ENCODE measurements at regions not wholly inside any gene's neighbourhood (a gene's known extent, or its start where the extent isn't known, plus 50 kb on each side); places are given as distances from the start of the nearest gene placed in this dataset.
"Not testable (repeated sequence)": the region's sequence is repeated elsewhere in the genome, so short reads cannot be mapped to it uniquely, and the experiment has no call there.

DNA sequence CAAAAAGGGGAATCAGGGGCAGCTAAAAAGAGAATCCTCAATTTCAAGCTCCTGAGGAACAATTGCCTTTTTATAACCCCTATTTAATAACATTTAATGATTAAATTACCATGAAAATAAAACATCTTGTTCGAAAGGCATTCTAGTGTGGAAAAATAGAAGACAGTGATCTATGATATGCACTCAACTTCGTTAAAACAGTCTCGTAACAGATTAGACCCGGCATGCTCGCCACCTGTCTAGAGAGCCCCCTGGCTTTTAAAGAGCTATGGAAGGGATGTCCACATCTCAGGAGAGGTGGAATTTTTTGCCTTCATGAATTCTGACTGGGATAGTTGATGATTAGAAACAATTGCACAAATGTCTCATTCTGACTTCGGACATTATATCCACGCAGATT is 153.7 kb upstream of the MDFIC2 start:
- no peak for DNase-seq

DNA sequence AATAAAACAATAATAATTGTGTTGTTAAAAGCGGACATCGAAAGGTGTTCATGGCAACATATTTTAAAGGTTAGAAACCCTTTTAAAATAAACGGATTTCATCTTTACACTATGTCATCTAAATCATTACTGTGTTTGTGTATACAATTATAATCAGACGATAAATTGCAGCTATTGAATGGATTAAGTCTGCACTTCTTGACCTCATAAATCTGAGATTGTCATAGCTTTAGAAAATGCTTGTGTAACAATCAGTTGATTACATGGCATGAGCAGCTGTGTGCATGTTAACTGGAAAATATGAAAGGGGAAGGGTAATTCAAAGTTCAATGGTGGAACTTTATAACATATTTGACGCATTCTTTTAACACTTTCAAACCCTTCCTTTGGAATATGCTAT is 152.4 kb upstream of the MDFIC2 start:
- DNase-seq = no peak

DNA sequence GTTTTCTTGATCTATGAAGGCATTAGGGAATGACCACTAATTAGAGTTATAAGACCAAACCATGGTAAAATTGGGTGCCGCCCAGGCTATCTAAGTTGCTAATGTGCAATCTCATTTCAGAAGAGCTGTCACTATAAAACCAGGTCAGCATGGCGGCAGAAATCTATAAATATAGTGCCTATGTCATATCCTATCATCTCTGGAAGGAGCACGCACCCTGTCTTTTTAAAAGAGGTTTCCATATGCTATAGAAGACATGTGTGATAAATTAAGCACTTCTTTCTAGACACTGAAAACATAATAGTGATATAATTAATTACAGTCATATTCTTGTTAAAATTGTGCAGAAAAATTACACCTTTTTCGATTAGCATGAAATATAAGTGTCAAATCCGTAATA is 152.0 kb upstream of the MDFIC2 start:
- no peak for DNase-seq

DNA sequence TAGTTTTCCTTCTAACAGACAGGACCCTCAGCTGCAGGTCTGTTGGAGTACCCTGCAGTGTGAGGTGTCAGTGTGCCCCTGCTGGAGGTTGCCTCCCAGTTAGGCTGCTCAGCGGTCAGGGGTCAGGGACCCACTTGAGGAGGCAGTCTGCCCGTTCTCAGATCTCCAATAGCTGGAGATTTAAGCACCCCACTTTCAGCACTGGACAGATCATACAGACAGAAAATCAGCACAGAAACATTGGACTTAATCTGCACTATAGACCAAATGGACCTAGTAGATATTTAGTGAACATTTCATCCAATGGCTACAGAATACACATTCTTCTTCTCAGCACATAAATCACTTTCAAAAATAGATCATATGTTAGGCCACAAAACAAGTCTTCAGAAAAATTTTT is 137.8 kb upstream of the MDFIC2 start:
- DNase-seq = not testable (repeated sequence)

DNA sequence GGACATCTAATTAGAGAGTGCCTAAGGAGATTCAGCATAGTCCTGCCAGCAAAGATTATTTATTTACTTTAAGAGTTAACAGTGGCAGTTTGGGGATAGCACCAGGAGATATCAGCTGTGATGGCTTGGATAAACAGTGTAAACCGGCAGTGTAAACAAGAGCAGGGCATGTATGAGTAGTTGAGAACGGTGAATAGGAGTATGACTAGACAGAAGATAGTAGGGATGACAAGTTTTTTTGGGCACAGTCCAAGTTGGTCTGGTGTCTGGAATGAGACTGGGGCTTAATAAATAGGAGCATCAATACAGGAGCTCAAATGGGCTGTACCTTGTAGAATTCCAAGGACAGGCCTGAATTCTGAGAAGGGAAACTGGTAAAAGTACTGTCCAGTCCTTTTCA is 123.0 kb upstream of the MDFIC2 start:
- DNase-seq = not testable (repeated sequence)

DNA sequence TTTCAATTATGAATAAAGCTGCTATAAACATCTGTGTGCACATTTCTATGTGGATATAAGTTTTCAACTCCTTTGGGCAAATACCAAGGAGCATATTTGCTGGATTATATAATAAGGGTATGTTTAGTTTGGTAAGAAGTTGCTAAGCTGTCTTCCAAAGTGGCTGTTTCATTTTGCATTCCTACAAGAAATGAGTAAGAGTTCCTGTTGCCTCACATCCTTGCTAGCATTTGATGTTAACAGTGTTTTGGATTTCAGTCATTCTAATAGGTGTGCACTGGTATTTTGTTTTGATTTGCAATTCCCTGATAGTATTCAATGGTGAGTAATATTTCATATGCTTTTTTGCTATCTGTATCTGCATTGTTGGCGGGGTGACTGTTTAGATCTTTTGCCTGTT is 120.7 kb upstream of the MDFIC2 start:
- DNase-seq = no peak

DNA sequence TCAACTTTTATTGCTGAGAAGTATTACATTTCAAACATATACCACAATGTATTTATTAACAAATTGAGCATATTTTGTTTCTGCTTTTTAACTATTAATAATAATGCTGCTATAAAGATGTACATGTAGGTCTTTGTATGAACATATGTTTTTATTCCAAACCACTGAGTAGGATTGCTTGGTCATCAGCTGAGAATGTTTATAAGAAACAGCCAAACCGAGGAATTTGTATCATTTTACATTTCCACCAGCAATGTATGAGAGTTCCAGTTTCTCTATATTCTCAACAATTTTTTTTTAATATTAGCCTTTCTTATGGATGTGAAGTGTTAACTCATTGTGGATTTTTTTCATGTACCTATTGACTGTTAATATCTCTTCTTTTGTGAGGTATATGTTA is 119.5 kb upstream of the MDFIC2 start:
- no peak for DNase-seq

DNA sequence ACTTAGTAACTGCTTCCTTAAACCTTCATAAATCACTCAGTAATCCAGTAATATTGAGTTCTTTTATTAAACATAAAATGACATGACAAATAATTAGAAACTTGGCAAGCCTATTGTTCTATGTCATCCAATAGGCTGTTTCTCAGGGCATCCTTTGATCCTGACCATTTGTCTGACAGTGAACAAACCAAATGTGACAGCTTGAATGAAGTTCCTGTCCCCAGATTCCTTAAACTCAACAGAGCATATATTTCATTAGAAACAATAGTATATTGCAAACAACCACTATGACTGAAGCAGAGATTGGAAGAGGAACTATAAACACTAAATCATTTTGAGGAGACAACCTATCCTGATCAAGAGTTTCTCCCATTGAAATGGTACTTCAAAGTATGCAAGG is 113.6 kb upstream of the MDFIC2 start:
- DNase-seq = no peak

DNA sequence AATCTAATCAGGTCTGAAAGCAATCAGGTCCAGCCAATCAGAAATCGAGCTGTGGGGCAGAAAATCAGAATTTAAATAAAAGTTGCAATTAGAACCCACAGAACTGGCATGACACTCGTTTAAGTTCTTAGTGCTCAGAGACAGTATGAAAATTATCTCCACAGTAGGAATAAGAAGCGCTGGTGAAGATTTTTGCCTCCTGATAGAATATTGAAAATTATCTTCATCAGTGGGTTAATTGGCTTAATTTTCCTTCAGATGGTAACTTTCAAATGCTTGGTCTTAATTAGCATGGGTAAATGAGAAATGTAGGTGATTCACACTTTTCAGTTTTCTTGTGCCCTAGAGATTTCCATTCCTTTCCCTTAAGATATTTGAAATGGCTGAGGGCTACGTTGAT is 109.1 kb upstream of the MDFIC2 start:
- no peak for DNase-seq

DNA sequence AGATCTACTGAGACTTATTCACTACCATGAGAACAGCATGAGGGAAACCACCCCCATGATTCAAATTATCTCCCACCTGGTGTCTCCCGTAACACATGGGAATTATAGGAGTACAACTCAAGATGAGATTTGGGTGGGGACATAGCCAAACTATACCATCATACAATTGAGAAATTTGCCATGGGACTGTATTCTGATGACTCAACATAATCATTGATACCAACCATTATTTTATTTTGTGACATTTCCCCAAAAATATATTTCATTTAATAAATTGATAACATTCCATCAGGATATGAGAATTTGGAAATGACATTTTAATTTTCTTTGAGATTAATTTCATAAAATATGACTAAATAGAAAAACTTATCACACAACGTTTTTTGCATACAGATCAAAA is 96.6 kb upstream of the MDFIC2 start:
- no peak for DNase-seq

DNA sequence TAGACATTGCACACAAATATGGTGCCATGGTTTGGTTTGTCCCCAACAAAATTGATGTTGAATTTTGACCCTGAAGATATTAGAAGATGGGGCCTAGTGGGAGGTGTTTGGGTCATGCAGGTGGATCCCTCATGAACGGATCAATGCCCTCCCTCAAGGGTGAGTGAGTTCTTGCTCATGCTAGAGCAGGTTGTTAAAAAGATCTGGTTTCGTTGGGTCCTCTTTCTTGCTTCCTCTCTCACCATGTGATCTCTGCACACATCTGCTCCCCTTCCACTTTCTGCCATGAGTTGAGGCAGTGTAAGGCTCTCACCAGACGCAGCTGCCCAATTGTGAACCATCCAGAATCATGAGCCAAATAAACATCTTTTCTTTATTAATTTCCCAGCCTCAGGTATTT is 87.8 kb upstream of the MDFIC2 start:
- DNase-seq = no peak

DNA sequence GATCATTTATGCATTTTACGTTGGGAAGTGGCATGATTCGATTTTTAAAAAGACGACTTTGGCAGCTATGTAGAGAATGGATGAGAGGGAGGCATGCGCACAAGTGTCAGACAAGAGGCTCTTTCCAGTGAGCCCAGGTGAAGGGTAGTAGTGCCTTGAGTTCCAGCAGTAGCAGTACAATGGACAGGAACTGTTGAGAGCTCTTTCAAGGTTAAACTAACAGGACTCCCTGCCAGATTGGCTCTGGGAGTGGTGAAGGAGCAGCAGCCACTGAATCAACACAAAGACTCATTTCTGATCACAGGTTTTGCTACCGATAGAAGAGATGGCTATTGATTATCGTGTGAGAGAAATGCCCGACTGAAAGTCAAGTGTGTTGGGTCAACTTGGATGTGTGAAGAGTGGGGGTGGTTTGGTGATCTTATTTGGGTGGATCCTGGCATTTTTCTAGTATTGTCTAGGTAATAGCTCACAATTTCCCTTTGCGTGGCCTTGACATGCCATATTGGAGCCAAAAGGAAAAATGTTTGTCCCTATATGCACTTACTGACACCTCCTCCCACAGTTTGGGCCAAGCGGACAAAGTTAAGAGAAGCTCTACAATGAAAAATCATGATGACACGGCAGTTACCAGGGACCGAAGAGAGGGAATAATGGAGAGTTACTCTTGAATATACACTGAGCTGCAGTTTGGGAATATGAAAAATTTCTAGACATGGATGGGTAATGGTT is 81.6 kb upstream of the MDFIC2 start:
- DNase-seq = no peak

DNA sequence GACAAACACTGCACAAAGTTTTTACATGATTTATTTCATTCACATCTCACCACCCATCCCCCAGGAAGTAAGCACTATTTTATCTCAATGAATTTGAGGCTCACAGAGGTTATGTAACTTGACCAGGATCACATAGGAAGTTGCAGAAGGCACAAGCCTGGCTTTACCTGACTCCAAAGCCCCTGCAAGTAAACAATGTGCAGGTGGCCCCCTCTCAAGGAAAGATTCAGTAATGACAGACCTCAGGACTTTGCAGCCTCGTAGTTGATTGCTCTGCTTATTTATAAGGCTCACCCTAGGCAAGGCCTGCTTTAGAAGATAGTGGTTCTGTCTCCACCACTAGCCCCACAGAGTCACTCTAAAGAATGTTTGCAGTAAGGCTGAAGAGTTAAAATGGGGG is 79.8 kb upstream of the MDFIC2 start:
- DNase-seq = no peak

DNA sequence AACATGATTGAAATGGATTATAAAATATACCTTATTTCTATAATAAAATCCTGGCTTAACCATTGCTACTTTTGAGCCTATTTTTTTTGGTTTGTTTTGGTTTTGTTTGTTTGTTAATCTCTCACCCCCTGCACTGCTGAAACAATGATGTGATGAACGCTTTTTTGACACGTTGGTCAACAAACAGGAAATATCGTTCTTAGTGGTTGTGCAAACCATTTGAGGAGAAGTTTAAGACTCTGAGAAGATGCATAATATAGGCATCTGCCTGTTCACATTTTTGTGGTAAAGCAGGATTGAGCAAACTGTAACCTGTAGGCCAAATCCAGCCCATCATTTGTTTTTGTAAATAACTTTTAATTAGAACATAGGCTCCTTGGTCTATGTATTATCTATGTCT is 75.5 kb upstream of the MDFIC2 start:
- no peak for DNase-seq

DNA sequence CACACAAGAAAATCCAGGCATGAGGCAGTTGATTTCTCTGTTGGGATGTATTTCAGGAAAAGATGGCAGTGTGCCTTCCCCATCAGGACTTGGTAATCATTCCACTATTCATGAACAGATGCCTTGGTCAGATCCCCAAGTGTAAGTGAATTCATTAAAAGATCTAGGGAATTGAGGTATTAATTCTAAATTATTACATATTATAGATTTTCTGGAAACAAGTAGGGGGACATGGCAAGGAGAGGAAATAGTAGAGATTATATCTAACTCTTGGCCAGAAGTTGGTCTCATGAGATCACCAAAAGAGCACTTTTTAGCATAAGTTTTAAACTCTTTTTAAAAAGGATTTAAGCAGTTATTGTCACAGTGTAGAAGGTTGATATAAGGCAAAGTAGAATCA is 74.4 kb upstream of the MDFIC2 start:
- DNase-seq = no peak

DNA sequence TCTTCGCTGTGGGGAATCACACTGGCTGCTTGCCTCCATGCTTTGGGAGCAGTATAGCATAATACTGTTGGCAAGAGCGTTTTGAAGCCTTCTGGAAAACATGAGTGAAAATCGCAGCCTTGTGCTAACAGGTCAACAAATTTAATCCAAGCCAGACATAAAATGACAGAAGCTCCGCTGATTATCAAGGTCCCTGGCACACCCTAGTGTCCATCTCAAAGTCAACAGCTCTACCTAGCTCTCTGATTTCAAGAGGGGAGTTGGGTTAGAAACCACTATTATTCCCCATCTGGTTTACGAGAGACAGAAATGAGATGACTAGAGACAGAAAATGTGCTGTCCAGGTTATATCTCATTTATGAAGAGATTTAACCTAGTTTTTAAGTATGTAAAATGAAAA is 73.6 kb upstream of the MDFIC2 start:
- DNase-seq = no peak

DNA sequence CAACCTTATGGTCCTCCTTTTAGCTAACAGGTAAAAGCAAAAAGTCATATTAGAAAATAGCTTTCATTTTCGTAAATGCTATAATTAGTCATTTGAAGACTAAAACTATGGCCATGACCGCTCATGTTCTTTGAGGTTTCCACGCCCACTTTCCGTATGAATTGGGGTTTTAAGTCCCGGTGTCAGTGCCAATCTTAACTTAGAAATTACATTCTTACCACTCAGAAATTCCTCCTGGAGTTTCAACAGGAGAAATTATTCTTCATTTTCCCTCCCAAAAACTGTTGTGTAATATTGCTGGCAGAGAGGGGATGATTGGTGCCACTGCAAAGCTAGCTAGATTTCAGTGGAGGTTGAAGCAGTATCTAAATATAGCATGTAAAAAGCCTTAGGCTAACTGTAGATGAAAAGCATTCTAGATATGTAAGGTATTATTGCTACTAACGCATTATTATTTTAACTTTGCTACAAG is 71.0 kb upstream of the MDFIC2 start:
- no peak for DNase-seq

DNA sequence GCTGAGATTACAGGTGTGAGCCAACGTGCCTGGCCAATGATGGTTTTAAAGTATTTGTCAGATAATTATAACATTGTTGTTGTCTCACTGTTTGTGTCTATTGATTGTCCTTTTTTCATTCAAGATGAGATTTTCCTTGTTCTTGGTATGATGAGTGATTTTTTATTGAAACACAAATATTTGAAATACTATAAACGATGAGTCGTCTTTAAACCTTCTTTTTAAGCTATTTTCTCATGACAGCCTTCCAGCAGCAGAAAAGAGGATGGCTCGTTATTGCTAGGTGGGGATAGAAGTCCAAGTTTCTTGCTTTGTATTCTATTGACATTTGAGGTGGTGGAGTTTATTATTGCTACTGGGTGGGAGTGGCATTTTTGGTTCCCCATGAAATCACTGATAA is 61.7 kb upstream of the MDFIC2 start:
- DNase-seq = no peak
